HCT116 (cell line): ENCODE measurements at regions not wholly inside any gene's neighbourhood (a gene's known extent, or its start where the extent isn't known, plus 50 kb on each side); places are given as distances from the start of the nearest gene placed in this dataset.

Experiments
- CBX3 ChIP-seq: IDR thresholded peaks from 2 replicates; pipeline ENCODE4 v1.6.1; 2012; ENCODE audit warnings: low read depth
- FOSL1 ChIP-seq: IDR thresholded peaks from 2 replicates; pipeline ENCODE4 v1.6.1; 2012; ENCODE audit warnings: low read depth
- JUND ChIP-seq: IDR thresholded peaks from 2 replicates; pipeline ENCODE4 v1.6.1; 2012
- POLR2A ChIP-seq: IDR thresholded peaks from 2 replicates; pipeline ENCODE4 v1.7.0; 2011; ENCODE audit warnings: borderline replicate concordance; ENCODE audit not compliant: insufficient read depth, insufficient read length; ENCODE audit errors: extremely low read depth
- TF ChIP-seq, protein P1 (sequence below), 3 experiments: fragments of 200-600 bp in 1 of 3; sonication (generic) in 1 of 3; IDR thresholded peaks in 2 of 3; conservative IDR thresholded peaks in 1 of 3; 2 replicates each; pipeline ENCODE4 v1.5.1; 2012 to 2017; ENCODE audit warnings: low read depth in 2 of 3, low read length in 2 of 3, antibody characterized with exemption in 1 of 3, borderline replicate concordance in 1 of 3, control low read depth in 1 of 3, mild to moderate bottlenecking in 1 of 3, mixed read lengths in 1 of 3, mixed run types in 1 of 3, moderate library complexity in 1 of 3; ENCODE audit not compliant: insufficient read depth in 1 of 3

DNA sequence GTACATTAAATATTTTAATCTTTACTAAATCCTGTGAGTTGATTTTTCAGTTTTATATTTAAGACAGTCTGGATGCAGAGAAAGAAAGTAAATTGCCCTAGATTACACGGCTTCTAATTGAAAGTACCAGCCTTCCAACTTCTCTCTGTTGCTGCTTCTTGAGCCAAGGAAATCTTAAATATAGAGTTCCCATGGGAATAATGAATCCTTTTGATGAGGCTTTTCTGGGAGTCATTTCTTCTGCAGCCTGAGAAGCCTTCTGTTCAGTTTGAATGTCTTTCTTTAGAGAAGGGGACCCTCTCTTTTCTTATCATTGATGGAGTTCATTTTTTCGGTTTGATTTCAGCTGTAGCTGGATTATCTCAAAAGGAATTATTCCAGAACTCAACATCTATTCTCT lies 317.3 kb upstream of the PTPRD start:
- TF ChIP-seq, protein P1, sequence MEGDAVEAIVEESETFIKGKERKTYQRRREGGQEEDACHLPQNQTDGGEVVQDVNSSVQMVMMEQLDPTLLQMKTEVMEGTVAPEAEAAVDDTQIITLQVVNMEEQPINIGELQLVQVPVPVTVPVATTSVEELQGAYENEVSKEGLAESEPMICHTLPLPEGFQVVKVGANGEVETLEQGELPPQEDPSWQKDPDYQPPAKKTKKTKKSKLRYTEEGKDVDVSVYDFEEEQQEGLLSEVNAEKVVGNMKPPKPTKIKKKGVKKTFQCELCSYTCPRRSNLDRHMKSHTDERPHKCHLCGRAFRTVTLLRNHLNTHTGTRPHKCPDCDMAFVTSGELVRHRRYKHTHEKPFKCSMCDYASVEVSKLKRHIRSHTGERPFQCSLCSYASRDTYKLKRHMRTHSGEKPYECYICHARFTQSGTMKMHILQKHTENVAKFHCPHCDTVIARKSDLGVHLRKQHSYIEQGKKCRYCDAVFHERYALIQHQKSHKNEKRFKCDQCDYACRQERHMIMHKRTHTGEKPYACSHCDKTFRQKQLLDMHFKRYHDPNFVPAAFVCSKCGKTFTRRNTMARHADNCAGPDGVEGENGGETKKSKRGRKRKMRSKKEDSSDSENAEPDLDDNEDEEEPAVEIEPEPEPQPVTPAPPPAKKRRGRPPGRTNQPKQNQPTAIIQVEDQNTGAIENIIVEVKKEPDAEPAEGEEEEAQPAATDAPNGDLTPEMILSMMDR (IDR thresholded peaks at IDR 0.05 in 2 of 3, conservative IDR thresholded peaks at IDR 0.05 in 1 of 3; ENCODE audit: borderline replicate concordance in 1 of 3, insufficient read depth in 1 of 3, low read depth in 2 of 3, low read length in 2 of 3), result no peak
- TF ChIP-seq POLR2A (no peak), FOSL1 (no peak), CBX3 (no peak), JUND (no peak)
